Cardiac muscle cell (in vitro differentiated cells and primary cell): ENCODE measurements at regions not wholly inside any gene's neighbourhood (a gene's known extent, or its start where the extent isn't known, plus 50 kb on each side); places are given as distances from the start of the nearest gene placed in this dataset.

Source experiments
- DNase-seq, 2 donors: peaks; one replicate each; pipeline versions ENCODE4 v3.0.0 to v3.0.0-alpha.2; 2010 to 2017; ENCODE audit warnings: low read depth in 1 of 2, low spot score in 1 of 2
- H3K27ac ChIP-seq: fragments of 200-600 bp; sonication (generic); 2 replicates; pipeline ENCODE4 v1.5.1; 2016
- H3K27me3 ChIP-seq: fragments of 200-600 bp; sonication (generic); 2 replicates; pipeline ENCODE4 v1.6.0; 2016; ENCODE audit warnings: control low read depth
- H3K36me3 ChIP-seq: fragments of 200-600 bp; sonication (generic); 2 replicates; pipeline ENCODE4 v1.5.1; 2016; ENCODE audit warnings: control low read depth
- H3K4me1 ChIP-seq: fragments of 200-600 bp; sonication (generic); 2 replicates; pipeline ENCODE4 v1.8.1; 2017; ENCODE audit warnings: low read depth, mild to moderate bottlenecking, mixed run types
- H3K4me3 ChIP-seq: fragments of 200-600 bp; sonication (generic); 2 replicates; pipeline ENCODE4 v1.5.1; 2016; ENCODE audit warnings: mild to moderate bottlenecking
- H3K9me3 ChIP-seq: fragments of 200-600 bp; sonication (generic); 2 replicates; pipeline ENCODE4 v1.5.1; 2017; ENCODE audit warnings: low read depth, mild to moderate bottlenecking, control low read depth
- TF ChIP-seq, protein P1 (sequence below): IDR thresholded peaks from 2 replicates; pipeline ENCODE4 v1.5.1; 2012; ENCODE audit warnings: low read depth, mild to moderate bottlenecking, low read length

DNA sequence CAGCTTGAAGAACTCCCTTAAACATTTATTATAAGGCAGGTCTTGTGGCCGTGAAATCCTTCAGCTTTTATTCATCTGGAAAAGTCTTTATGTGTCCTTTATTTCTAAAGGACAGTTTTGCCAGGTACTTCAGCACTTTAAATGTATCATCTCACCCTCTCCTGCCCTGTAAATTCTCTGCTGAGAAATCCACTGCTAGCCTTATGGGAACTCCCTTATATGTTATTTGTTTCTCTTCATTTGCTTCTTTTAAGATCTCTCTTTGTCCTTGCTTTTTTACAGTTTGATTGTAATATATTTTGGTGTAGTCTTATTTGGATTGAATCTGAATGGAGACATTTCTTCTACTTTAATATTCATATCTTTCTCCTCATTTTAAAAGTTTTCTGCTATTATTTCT lies 86.7 kb upstream of the RBMS3 start:
- TF ChIP-seq, protein P1, sequence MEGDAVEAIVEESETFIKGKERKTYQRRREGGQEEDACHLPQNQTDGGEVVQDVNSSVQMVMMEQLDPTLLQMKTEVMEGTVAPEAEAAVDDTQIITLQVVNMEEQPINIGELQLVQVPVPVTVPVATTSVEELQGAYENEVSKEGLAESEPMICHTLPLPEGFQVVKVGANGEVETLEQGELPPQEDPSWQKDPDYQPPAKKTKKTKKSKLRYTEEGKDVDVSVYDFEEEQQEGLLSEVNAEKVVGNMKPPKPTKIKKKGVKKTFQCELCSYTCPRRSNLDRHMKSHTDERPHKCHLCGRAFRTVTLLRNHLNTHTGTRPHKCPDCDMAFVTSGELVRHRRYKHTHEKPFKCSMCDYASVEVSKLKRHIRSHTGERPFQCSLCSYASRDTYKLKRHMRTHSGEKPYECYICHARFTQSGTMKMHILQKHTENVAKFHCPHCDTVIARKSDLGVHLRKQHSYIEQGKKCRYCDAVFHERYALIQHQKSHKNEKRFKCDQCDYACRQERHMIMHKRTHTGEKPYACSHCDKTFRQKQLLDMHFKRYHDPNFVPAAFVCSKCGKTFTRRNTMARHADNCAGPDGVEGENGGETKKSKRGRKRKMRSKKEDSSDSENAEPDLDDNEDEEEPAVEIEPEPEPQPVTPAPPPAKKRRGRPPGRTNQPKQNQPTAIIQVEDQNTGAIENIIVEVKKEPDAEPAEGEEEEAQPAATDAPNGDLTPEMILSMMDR: no peak
- Histone ChIP-seq H3K27me3 (no peaks in the 10 kb centered on the region), H3K27ac (no peak overlapping the region), H3K4me1 (no peaks in the 10 kb centered on the region), H3K4me3 (no peak overlapping the region), H3K9me3 (no peaks in the 10 kb centered on the region), H3K36me3 (no peaks in the 10 kb centered on the region)
- DNase-seq: no peak

DNA sequence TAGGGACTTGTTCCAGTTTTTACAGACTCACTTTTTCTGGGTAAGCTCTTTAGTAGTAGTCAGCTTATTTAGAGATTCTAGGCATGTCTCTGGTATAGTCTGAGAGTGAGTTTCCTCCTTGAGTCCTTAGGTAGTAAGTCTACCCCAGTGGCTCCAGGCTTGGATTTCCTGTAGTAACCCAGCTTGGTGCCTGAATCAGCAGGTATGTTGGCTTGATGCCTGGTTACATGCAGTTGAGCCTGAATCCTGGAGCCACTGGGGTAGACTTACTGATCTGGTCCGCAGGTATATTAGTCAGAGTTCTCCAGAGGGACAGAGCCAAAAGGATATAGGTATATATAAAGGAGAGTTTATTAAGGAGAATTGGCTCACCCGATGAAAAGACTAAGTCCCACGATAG lies 85.8 kb upstream of the RBMS3 start:
- H3K9me3 ChIP-seq: no peaks in the 10 kb centered on the region
- DNase-seq: no peak
- H3K27ac ChIP-seq: no peak overlapping the region
- TF ChIP-seq, protein P1: no peak
- H3K4me3 ChIP-seq: no peak overlapping the region
- H3K27me3 ChIP-seq: no peaks in the 10 kb centered on the region
- no peaks in the 10 kb centered on the region for H3K36me3 ChIP-seq
- no peaks in the 10 kb centered on the region for H3K4me1 ChIP-seq

DNA sequence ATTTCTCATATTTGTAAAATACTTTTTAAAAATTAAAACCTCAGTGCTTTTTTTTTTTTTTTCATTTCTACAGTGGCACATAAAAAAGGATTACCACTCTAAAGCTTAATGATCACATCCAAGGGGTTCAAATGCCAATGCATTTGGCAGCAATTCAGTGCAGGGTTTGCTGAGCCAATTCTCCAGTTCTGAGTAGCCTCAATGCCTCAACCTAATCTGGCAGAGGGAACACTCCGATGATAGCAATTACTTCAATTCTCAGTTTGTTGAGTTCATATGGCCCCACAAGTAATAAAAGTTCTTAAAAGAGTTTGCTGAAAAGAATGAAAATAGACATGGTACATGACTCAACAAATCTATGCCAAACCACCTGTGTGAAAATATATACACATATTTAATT lies 79.3 kb upstream of the RBMS3 start:
- TF ChIP-seq, protein P1: no peak
- H3K27me3 ChIP-seq: no peaks in the 10 kb centered on the region
- no peaks in the 10 kb centered on the region for H3K36me3 ChIP-seq
- H3K27ac ChIP-seq: no peak overlapping the region
- no peaks in the 10 kb centered on the region for H3K4me1 ChIP-seq
- no peak for DNase-seq
- H3K4me3 ChIP-seq: no peak overlapping the region
- no peaks in the 10 kb centered on the region for H3K9me3 ChIP-seq

DNA sequence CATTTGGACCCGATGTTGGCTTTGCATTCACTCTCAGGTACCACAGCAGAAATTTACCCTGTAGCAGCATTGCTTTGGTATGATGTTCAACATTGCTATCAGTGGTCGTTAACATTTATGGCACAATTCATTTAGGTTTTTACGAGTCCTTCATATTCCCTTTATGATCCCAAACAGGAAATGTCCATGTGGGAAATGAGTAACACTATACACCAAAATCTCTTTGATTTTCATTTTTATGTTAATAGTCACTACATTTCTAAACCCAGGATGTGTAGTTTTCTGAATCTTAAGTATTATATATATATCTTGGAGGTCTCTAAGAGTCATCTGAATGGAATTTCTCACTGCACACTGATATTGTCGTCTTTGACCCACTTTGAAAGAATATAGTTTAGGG lies 78.5 kb upstream of the RBMS3 start:
- no peaks in the 10 kb centered on the region for H3K9me3 ChIP-seq
- TF ChIP-seq, protein P1: no peak
- H3K27ac ChIP-seq: no peak overlapping the region
- peak in 1 of 2 donors; percentile 29 for DNase-seq
- no peak overlapping the region for H3K4me3 ChIP-seq
- no peaks in the 10 kb centered on the region for H3K4me1 ChIP-seq
- no peaks in the 10 kb centered on the region for H3K36me3 ChIP-seq
- H3K27me3 ChIP-seq: no peaks in the 10 kb centered on the region

- Histone ChIP-seq H3K27me3 (no peaks in the 10 kb centered on the region), H3K4me1 (no peaks in the 10 kb centered on the region), H3K4me3 (no peak overlapping the region), H3K27ac (no peak overlapping the region), H3K36me3 (no peaks in the 10 kb centered on the region), H3K9me3 (no peaks in the 10 kb centered on the region)
- no peak for DNase-seq
- TF ChIP-seq, protein P1: no peak
Measured at GRCh38 chr3:29203851-29204250, 77.0 kb upstream of the RBMS3 start.

DNA sequence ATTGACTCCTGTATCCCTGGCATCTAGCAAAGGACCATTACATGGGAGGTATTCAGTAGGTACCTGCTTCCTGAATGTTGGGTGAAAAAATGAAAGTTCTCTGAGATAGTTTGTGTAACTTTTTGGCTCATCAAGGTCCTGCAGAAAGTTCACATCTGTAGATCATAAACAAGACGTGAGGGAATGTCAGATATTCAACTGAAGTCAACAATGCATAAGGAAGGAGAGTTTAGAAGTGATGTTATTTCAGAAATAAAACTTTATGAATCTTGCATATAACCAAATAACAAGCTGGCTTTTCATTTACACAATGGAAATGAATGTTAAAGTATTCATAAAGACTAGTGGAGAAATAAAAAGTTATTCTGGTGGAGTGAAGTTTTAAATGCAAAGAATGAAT lies 73.4 kb upstream of the RBMS3 start:
- TF ChIP-seq, protein P1: no peak

More for the DNA sequence above, 73.4 kb upstream of the RBMS3 start:
- Histone ChIP-seq H3K27me3 (no peaks in the 10 kb centered on the region), H3K4me1 (peaks cover 3% of the 10 kb centered on the region), H3K36me3 (no peaks in the 10 kb centered on the region), H3K9me3 (no peaks in the 10 kb centered on the region), H3K4me3 (no peak overlapping the region), H3K27ac (no peak overlapping the region)
- no peak for DNase-seq
